HG02623 (cell line): ENCODE measurements at regions not wholly inside any gene's neighbourhood (a gene's known extent, or its start where the extent isn't known, plus 50 kb on each side); places are given as distances from the start of the nearest gene placed in this dataset.
A peak's percentile ranks its signal among the peaks of the same experiment; 100 is the strongest.

Experiments
- ATAC-seq: cut with Tn5 transposase; IDR thresholded peaks from one replicate; pipeline ENCODE4 v1.9.1; 2021; ENCODE audit warnings: moderate library complexity; ENCODE audit not compliant: unreplicated experiment

- no peak for ATAC-seq
These were observed 87.7 kb downstream of the TMEM30B start for GRCh38 chr14:61193476-61193875.

GRCh38 chr14:61192989-61193388 is 88.1 kb downstream of the TMEM30B start:
- no peak for ATAC-seq

GRCh38 chr14:61191733-61192132 is 89.4 kb downstream of the TMEM30B start:
- ATAC-seq: no peak

- no peak for ATAC-seq
These were observed 90.8 kb downstream of the TMEM30B start for GRCh38 chr14:61190341-61190740.

- peak; percentile 55 for ATAC-seq
These were observed 91.9 kb downstream of the TMEM30B start for GRCh38 chr14:61188978-61189808.

- ATAC-seq: no peak
These were observed 92.9 kb downstream of the TMEM30B start for GRCh38 chr14:61188196-61188595.

- ATAC-seq: no peak
These were observed 93.8 kb downstream of the TMEM30B start for GRCh38 chr14:61187196-61187905.

GRCh38 chr14:61186341-61187195 is 94.6 kb downstream of the TMEM30B start:
- ATAC-seq: no peak

GRCh38 chr14:61185534-61185933 is 95.6 kb downstream of the TMEM30B start:
- ATAC-seq: no peak

- no peak for ATAC-seq
These were observed 97.0 kb downstream of the TMEM30B start for GRCh38 chr14:61184112-61184511.

- no peak for ATAC-seq
These were observed 97.8 kb downstream of the TMEM30B start for GRCh38 chr14:61183196-61183885.

GRCh38 chr14:61179796-61180398 is 101.2 kb downstream of the TMEM30B start:
- ATAC-seq: no peak

- no peak for ATAC-seq
These were observed 102.0 kb downstream of the TMEM30B start for GRCh38 chr14:61179061-61179690.

GRCh38 chr14:61178226-61179060 is 102.7 kb downstream of the TMEM30B start:
- no peak for ATAC-seq

- ATAC-seq: no peak
These were observed 103.6 kb downstream of the TMEM30B start for GRCh38 chr14:61177279-61178225.

GRCh38 chr14:61176686-61177085 is 104.5 kb downstream of the TMEM30B start:
- ATAC-seq: no peak

- ATAC-seq: no peak
These were observed 106.2 kb downstream of the TMEM30B start for GRCh38 chr14:61174987-61175386.

- no peak for ATAC-seq
These were observed 106.7 kb downstream of the TMEM30B start for GRCh38 chr14:61174441-61174891.
